GM18519 (cell line): ENCODE measurements at regions not wholly inside any gene's neighbourhood (a gene's known extent, or its start where the extent isn't known, plus 50 kb on each side); places are given as distances from the start of the nearest gene placed in this dataset.

Experiments
- ATAC-seq: cut with Tn5 transposase; IDR thresholded peaks from one replicate; pipeline ENCODE4 v1.9.1; 2021; ENCODE audit warnings: mild to moderate bottlenecking, moderate library complexity; ENCODE audit not compliant: unreplicated experiment, low FRiP score

DNA sequence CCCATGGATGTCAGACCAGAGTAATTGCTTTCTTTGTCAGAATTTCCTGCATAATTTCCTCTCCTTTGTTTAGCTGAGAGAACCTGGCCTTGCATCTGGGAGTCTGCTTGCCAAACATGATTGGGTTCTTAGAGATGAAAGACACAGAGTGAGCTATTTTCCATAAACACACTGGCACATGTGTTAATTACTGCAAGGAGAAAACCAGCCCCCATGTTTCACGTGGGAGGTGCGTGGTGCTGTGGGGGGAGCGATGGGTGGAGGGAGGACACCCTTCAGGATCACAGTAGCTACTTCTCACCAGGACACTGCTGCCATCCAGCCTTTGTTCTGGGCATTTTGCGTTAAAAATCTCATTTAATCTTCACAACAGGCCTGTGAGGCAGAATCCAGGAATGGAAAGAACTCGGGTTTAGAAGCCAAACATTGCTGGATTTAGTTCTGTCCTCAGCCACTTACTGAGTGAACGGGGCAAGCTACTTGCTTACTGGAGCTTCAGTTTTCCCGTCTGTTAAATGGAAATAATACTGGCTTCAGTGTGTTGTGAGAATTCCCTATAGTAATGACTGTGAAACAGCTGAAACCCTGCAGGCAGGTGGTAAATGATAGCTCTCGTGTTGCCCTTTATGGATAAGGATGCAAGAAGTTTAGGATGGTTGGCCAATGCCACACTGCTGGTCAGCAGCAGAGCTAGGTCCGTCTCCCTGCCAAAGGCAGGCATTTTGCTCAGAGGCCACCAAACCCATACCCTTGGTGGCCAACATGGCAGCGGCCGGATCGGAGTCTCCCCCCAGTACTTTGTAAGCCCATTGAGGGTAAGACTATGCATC is 100.1 kb upstream of the ASAP2 start:
- no peak for ATAC-seq

- ATAC-seq = no peak
These were observed 100.8 kb upstream of the ASAP2 start for GRCh38 chr2:9105601-9106337.

DNA sequence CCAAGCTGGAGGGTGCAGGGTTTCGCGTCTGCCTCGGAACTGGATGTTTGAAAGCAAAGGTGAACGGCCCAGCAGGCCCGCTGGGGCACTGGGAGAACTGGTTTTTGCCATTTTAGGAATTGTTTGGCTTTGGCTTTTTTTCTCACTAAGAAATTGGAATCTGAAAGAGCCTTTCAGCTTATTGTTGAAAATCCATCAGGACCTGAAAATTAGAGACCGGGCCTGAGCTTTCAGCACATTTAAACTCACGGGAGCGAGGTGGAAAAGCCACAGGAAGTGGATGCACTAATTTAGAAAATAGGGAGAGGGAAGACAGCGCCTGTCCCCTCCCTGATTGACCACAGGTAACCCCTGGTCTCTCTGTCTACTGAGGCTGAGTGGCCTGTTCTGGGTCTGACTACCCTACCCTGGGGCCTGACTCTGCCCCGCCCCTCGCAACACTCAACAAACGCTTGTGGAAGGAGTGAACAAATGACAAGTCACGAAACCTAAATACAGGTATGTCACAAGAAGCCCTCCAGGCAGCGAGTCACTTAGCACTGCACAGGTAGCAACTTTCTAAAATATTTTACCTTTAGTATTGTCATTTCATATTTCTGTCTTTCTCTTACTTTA is 100.3 kb upstream of the MBOAT2 start:
- ATAC-seq = no peak

DNA sequence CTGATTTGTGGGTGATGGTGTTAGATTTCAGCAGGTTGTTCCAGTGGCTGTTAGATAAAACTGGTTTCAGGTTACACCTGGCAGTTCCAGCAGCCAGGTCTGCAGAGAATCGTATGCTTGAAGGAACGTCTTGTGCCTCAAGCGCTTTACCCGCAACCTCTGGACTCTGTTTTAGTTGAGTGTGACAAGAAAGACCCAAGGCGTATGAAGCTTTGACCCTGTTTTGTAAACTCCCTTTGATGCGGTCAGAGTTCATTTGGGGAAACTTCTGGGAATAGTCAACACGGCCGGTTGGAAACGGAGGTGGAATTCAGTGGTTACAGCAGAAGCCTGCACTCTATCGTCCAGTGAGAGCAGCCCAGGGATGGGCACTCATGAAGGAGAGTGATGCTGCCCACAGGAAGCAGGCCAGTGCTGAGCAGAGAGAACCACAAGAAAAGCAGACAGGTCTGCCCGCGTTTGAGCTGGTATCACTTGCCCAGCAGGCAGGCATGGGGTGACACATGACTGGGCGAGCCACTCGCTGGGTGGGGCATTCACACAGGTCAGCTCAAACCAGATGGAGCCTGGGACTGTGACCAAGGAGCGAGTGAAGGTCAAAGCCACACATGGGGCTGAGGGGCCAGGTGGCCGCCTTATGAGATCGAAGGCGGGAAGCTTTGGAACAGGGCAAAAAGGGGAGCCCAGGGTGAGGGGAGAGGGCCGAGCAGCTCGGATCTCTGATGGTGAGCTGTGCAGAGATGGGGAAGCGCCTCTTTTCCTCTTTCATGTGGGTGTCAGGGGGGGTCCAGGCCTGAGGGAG is 99.6 kb upstream of the MBOAT2 start:
- no peak for ATAC-seq

DNA sequence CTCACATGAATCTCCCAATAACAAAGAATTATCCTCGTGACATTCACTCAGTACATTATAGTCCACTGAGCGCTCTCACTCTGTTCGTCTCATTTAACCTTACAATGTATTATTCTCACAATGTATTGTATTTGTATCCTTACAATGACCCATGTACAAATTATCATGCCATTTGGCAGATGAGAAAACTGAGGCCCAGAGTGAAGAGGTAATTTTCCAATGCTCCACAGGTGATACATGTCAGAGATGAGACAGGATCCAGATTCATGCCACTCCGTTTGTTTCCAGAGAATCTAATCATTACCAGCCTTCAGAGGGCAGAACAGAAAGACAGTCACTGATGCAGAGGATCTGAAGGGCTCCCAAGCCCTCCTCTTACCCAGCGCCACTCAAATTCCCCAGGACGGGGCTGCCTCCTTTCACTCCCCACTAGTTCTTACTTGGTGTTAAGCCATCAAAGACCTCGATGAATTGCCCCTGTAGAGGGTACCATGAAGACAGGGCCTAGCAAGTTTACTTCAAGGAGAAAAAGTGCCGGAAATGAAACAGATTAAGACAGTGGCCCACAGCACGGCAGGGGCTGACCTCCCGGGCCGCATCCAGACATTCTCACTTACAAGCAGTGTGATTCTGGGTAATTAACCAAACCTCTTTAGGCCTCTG is 98.4 kb upstream of the MBOAT2 start:
- ATAC-seq = no peak

- peak; percentile 42 for ATAC-seq
These were observed 96.8 kb upstream of the MBOAT2 start for GRCh38 chr2:9100080-9100876.

DNA sequence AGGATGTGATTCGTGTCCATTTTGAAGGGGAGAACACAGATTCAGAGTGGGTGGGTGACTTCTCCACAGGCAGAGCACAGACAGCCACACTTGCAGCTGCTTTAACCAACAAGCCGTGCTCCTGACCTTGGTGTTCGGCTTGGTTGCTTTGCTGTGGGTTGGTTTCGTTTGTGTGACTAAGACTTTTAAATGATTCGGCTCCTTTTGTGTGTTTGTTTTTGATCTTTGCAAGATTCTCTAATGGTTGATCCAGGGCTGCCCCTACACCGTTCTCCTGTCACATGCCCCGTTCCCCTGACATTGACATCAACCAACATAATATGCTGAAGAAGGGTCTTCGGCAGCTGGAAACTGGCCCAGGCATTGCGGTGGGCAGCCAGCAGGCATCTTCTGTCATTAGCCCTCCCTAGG is 95.9 kb upstream of the MBOAT2 start:
- ATAC-seq = peak; percentile 52

GRCh38 chr2:9097892-9098291 is 94.4 kb upstream of the MBOAT2 start:
- no peak for ATAC-seq

DNA sequence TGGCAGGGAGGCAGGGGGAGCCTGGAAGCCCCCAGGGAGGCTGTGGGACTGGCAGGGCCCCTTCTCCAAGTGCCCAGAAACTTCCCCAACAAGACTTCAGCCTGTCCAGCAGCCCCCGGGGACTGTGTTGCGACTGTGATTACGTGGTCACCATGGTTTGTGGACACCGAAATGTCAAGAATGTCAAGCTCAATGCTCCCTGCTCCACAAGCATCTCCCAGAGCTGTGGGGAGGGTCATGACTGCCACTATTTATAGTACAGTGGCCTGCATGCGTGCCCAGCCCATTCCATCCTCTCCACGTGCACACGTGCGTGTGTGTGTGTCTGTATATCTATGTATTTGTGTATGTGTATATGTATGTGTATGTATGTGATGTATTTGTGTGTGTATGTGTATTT is 93.8 kb upstream of the MBOAT2 start:
- no peak for ATAC-seq

DNA sequence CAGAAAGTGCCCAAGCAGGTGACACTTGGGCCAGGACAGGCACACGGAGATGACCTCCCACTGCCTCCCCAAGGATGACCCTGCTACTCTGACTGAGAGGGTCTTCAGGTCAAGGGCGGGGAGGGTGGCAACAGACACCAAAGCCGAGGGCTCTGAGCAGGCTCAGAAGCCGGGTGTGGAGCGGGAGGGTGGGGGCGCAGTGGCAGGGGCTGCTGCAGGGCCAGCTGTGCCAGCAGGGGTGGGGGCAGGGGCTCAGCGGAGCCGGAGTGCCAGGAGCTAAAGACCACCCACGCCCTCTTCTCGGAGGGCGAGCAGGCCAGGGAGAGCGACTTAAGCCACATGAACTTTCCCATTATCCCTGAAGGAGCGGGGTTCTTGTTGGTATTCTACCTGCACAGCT is 93.3 kb upstream of the MBOAT2 start:
- no peak for ATAC-seq

DNA sequence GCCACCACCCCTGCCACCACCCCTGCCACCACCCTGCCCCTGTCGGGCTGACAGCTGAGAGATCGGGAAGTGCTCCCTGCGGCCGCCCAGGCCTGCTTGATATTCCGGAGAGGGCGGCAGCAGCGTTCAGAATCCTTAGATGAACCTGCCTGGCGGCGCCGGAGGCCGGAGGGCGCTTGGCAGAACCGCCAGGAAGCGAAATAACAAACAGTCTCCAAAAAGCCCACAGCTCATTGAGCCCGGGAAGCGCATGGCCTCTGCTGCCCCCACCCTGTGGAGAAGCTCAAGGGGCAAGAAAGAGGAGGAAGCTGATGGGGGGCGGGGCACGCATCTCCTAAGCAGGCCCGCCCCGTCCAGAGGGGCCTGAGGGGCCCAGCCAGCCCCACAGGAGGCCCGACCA is 92.2 kb upstream of the MBOAT2 start:
- ATAC-seq = no peak

- no peak for ATAC-seq
These were observed 91.7 kb upstream of the MBOAT2 start for GRCh38 chr2:9095226-9095625.

DNA sequence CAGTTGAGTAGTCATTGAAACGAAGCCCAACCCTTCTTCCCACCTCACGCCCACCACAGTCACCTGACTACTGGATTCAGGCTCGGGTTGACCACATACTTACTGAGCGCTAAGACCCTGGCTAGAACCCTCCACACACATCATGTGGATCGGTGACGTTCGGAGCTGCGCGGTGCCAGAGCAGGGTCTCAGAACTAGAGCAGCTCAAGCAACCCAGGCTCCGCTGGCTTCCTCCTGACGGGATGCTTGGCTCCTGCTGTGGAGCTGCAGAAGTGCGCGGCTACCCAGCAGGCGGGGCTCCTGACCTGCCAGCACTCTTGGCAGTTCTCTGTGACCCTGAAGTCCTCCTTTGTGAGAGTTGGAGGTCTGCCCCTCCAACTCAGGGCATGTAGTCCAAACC is 90.6 kb upstream of the MBOAT2 start:
- ATAC-seq = no peak

GRCh38 chr2:9093324-9093723 is 89.8 kb upstream of the MBOAT2 start:
- no peak for ATAC-seq

GRCh38 chr2:9092383-9093282 is 89.1 kb upstream of the MBOAT2 start:
- peak; percentile 90 for ATAC-seq

GRCh38 chr2:9091811-9092210 is 88.3 kb upstream of the MBOAT2 start:
- ATAC-seq = no peak

GRCh38 chr2:9089831-9090230 is 86.3 kb upstream of the MBOAT2 start:
- ATAC-seq = no peak

GRCh38 chr2:9087121-9087681 is 83.7 kb upstream of the MBOAT2 start:
- no peak for ATAC-seq
